ENCODE measurements at regions not wholly inside any gene's neighbourhood (a gene's known extent, or its start where the extent isn't known, plus 50 kb on each side); places are given as distances from the start of the nearest gene placed in this dataset.

- TF ChIP-seq REST (IDR thresholded peaks at IDR 0.05; ENCODE audit: unreplicated experiment) (no peak), STAT1 (IDR thresholded peaks at IDR 0.05; ENCODE audit: unreplicated experiment) (no peak), ZNF114 (CRISPR knock-in tag; IDR thresholded peaks at IDR 0.05) (no peak), ZNF331 (CRISPR knock-in tag; IDR thresholded peaks at IDR 0.05; ENCODE audit: low read depth) (no peak), POLR2AphosphoS5 (IDR thresholded peaks at IDR 0.05; ENCODE audit: low read depth) (no peak), EZH2 (IDR thresholded peaks at IDR 0.05; ENCODE audit: low read depth, unreplicated experiment) (no peak), JUNB (IDR thresholded peaks at IDR 0.05; ENCODE audit: unreplicated experiment) (no peak), EZH2phosphoT487 (IDR thresholded peaks at IDR 0.05; ENCODE audit: unreplicated experiment) (no peak), NANOG (IDR thresholded peaks at IDR 0.05; ENCODE audit: borderline replicate concordance) (no peak), CREB1 (CRISPR knock-in tag; IDR thresholded peaks at IDR 0.05; ENCODE audit: low read depth) (no peak)
Measured at GRCh38 chr16:51402298-51402697, 251.2 kb upstream of the SALL1 start (continued).

GRCh38 chr16:51401673-51402072 is 250.6 kb upstream of the SALL1 start:
- no peak overlapping the region for H3K27ac Mint-ChIP-seq
- ATAC-seq (no peak), DNase-seq (ENCODE audit: low spot score) (no peak)
- H2AFZ ChIP-seq, result no peak overlapping the region
- H3K4me1 Mint-ChIP-seq, result no peaks in the 10 kb centered on the region
- no peaks in the 10 kb centered on the region for H3K4me1 ChIP-seq (ENCODE audit: insufficient read depth)
- no peaks in the 10 kb centered on the region for H3F3A ChIP-seq (replicated peaks; ENCODE audit: low read depth)
- peaks cover 6% of the 10 kb centered on the region for H3K36me3 ChIP-seq (ENCODE audit: insufficient read depth)
- no peaks in the 10 kb centered on the region for H3K27me3 ChIP-seq (ENCODE audit: insufficient read depth)
- H3K9me3 Mint-ChIP-seq, result peaks cover 36% of the 10 kb centered on the region
- H3K9me2 ChIP-seq (ENCODE audit: insufficient read depth), result peaks cover 14% of the 10 kb centered on the region
- no peak overlapping the region for H3K4me3 Mint-ChIP-seq
- H3K4me3 ChIP-seq, result no peak overlapping the region
- peaks cover 2% of the 10 kb centered on the region for H3K27me3 Mint-ChIP-seq (ENCODE audit: insufficient read depth, low read depth, poor library complexity)
- peaks cover 34% of the 10 kb centered on the region for H3K36me3 Mint-ChIP-seq (ENCODE audit: low read depth)
- H3K27ac ChIP-seq (ENCODE audit: low read depth), result no peak overlapping the region
- no peak overlapping the region for H3K4me2 ChIP-seq
- no peaks in the 10 kb centered on the region for H4K20me1 ChIP-seq (replicated peaks; ENCODE audit: insufficient read depth)
- H3K79me2 ChIP-seq (replicated peaks; ENCODE audit: insufficient read depth), result no peaks in the 10 kb centered on the region
- TF ChIP-seq, protein P1, sequence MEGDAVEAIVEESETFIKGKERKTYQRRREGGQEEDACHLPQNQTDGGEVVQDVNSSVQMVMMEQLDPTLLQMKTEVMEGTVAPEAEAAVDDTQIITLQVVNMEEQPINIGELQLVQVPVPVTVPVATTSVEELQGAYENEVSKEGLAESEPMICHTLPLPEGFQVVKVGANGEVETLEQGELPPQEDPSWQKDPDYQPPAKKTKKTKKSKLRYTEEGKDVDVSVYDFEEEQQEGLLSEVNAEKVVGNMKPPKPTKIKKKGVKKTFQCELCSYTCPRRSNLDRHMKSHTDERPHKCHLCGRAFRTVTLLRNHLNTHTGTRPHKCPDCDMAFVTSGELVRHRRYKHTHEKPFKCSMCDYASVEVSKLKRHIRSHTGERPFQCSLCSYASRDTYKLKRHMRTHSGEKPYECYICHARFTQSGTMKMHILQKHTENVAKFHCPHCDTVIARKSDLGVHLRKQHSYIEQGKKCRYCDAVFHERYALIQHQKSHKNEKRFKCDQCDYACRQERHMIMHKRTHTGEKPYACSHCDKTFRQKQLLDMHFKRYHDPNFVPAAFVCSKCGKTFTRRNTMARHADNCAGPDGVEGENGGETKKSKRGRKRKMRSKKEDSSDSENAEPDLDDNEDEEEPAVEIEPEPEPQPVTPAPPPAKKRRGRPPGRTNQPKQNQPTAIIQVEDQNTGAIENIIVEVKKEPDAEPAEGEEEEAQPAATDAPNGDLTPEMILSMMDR (conservative IDR thresholded peaks at IDR 0.05; ENCODE audit: low read depth in 2 of 2), result no peak
- TF ChIP-seq CREB1 (CRISPR knock-in tag; IDR thresholded peaks at IDR 0.05; ENCODE audit: low read depth) (no peak), ZNF331 (CRISPR knock-in tag; IDR thresholded peaks at IDR 0.05; ENCODE audit: low read depth) (no peak), STAT1 (IDR thresholded peaks at IDR 0.05; ENCODE audit: unreplicated experiment) (no peak), REST (IDR thresholded peaks at IDR 0.05; ENCODE audit: unreplicated experiment) (no peak), JUNB (IDR thresholded peaks at IDR 0.05; ENCODE audit: unreplicated experiment) (no peak), ETS1 (IDR thresholded peaks at IDR 0.05) (no peak), NANOG (IDR thresholded peaks at IDR 0.05; ENCODE audit: borderline replicate concordance) (no peak), ZNF114 (CRISPR knock-in tag; IDR thresholded peaks at IDR 0.05) (no peak), POLR2AphosphoS5 (IDR thresholded peaks at IDR 0.05; ENCODE audit: low read depth) (no peak)
